ENCODE measurements at regions not wholly inside any gene's neighbourhood (a gene's known extent, or its start where the extent isn't known, plus 50 kb on each side); places are given as distances from the start of the nearest gene placed in this dataset.

GRCh38 chr5:62199792-62200716 is 106.0 kb upstream of the KIF2A start:
- TF ChIP-seq CTCF (IDR thresholded peaks at IDR 0.05): no peak
- no peak for TF ChIP-seq POLR2A (IDR thresholded peaks at IDR 0.05)

All from body of pancreas (tissue), 4 donors.